Spleen (tissue), 7 donors: ENCODE measurements at regions not wholly inside any gene's neighbourhood (a gene's known extent, or its start where the extent isn't known, plus 50 kb on each side); places are given as distances from the start of the nearest gene placed in this dataset.

Experiments used
- POLR2AphosphoS5 ChIP-seq, 3 donors: sonication (generic); formaldehyde crosslinking; IDR thresholded peaks; one replicate each; pipeline ENCODE4 v1.5.1; 2017; ENCODE audit warnings: antibody characterized with exemption in 3 of 3
- TF ChIP-seq, protein P1 (sequence below), 11 experiments: fragments of 200-600 bp in 7 of 11; fragments of 450-650 bp in 4 of 11; sonication (generic) in 4 of 11; IDR thresholded peaks in 8 of 11; conservative IDR thresholded peaks in 3 of 11; 1 replicate in 7 of 11; 2 replicates in 4 of 11; pipeline versions ENCODE4 v1.4.0 to v1.8.0; 2016 to 2021; ENCODE audit warnings: antibody characterized with exemption in 11 of 11, inconsistent platforms in 4 of 11, mild to moderate bottlenecking in 1 of 11
- donor health status: DM: no; HTN: no; CAD: no; lungs with moderate emphysema.
- donor health status: DM: no; HTN: no; CAD: no.
- donor health status: DM: no; HTN: no; CAD: no.

DNA sequence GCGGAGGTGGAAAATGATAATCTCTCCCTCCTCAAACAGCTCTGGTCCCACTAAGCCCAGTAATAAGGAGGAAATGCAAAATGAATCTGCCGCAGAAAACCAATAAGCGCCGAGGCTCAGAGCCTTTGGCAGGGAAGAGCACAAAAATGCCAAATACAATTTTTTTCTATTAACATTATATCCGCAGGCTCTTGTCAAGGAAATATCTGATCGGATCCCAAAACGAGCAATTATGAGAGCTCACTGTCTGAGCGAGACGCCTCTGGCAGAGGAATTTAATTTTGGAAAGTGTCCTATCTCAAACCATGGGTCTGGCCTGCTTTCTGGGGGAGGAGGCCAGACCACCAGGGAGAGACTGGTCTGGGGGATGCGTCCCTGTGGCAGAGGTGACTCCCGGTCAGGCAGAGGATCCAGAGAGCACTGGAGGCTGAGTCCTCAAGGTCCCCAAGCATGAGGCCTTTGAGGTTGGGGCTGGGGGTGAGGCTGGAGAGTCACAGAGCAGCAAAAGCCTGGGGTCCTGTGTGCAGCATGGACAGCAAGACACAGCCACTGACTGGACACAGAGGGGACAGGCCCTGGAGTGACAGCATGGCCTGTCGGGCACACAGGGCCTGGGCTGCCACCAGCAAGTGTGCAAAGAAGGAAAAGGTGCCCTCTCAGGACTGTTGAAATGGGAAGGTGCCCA lies 342.8 kb upstream of the SFSWAP start:
- TF ChIP-seq, protein P1, sequence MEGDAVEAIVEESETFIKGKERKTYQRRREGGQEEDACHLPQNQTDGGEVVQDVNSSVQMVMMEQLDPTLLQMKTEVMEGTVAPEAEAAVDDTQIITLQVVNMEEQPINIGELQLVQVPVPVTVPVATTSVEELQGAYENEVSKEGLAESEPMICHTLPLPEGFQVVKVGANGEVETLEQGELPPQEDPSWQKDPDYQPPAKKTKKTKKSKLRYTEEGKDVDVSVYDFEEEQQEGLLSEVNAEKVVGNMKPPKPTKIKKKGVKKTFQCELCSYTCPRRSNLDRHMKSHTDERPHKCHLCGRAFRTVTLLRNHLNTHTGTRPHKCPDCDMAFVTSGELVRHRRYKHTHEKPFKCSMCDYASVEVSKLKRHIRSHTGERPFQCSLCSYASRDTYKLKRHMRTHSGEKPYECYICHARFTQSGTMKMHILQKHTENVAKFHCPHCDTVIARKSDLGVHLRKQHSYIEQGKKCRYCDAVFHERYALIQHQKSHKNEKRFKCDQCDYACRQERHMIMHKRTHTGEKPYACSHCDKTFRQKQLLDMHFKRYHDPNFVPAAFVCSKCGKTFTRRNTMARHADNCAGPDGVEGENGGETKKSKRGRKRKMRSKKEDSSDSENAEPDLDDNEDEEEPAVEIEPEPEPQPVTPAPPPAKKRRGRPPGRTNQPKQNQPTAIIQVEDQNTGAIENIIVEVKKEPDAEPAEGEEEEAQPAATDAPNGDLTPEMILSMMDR (IDR thresholded peaks at IDR 0.05 in 8 of 11, conservative IDR thresholded peaks at IDR 0.05 in 3 of 11) = no peak
- TF ChIP-seq POLR2AphosphoS5 (IDR thresholded peaks at IDR 0.05) = no peak
